Heart right ventricle (tissue), 16 donors: ENCODE measurements at regions not wholly inside any gene's neighbourhood (a gene's known extent, or its start where the extent isn't known, plus 50 kb on each side); places are given as distances from the start of the nearest gene placed in this dataset.

Source experiments
- ATAC-seq, 8 donors: fragments of 200-7000 bp; cut with Tn5 transposase; one replicate each; pipeline ENCODE4 v1.9.1; 2020; ENCODE audit warnings: mild to moderate bottlenecking in 8 of 8, moderate library complexity in 8 of 8, moderate number of reproducible peaks in 1 of 8
- DNase-seq, 2 donors: peaks; one replicate each; pipeline ENCODE4 v3.0.0-alpha.2; 2020
- H3K27ac ChIP-seq, 10 donors: fragments of 200-600 bp; sonication (generic) in 2 of 10; one replicate each; pipeline versions ENCODE4 v1.5.0 to v1.8.0; 2020 to 2022; ENCODE audit warnings: mild to moderate bottlenecking in 3 of 10
- H3K27me3 ChIP-seq, 7 donors: fragments of 200-600 bp; one replicate each; pipeline ENCODE4 v1.8.0; 2021 to 2022; ENCODE audit warnings: mild to moderate bottlenecking in 2 of 7
- H3K36me3 ChIP-seq, 9 donors: fragments of 200-600 bp; sonication (generic) in 1 of 9; one replicate each; pipeline versions ENCODE4 v1.5.0 to v1.8.0; 2020 to 2022; ENCODE audit warnings: mild to moderate bottlenecking in 2 of 9
- H3K4me1 ChIP-seq, 9 donors: fragments of 200-600 bp; sonication (generic) in 1 of 9; one replicate each; pipeline versions ENCODE4 v1.5.0 to v1.8.0; 2020 to 2022; ENCODE audit warnings: mild to moderate bottlenecking in 4 of 9
- H3K4me3 ChIP-seq, 10 donors: fragments of 200-600 bp; sonication (generic) in 2 of 10; one replicate each; pipeline versions ENCODE4 v1.5.0 to v1.8.0; 2020 to 2022; ENCODE audit warnings: mild to moderate bottlenecking in 7 of 10, moderate library complexity in 2 of 10
- H3K9me3 ChIP-seq, 11 donors: fragments of 200-600 bp in 10 of 11; sonication (generic) in 2 of 11; one replicate each; pipeline versions ENCODE4 v1.5.0 to v1.8.0; 2013 to 2022; ENCODE audit warnings: mild to moderate bottlenecking in 2 of 11, control low read depth in 1 of 11, moderate library complexity in 1 of 11
- CTCF ChIP-seq, 9 donors: fragments of 200-600 bp; sonication (generic) in 2 of 9; IDR thresholded peaks; one replicate each; pipeline versions ENCODE4 v1.5.0 to v1.8.0; 2021 to 2022; ENCODE audit warnings: antibody characterized with exemption in 9 of 9, mild to moderate bottlenecking in 5 of 9, moderate library complexity in 1 of 9
- WGBS, 2 donors: extraction: QIAGEN DNeasy Blood & Tissue Kit; methylation state at CpG; one replicate each; pipeline ENCODE4 v1.1.7; 2013; ENCODE audit warnings: inconsistent platforms in 1 of 2; 5-methylcytosine and 5-hydroxymethylcytosine counted together
- intact Hi-C, 10 donors: fragments of 100-400 bp; cut with DNase I; formaldehyde crosslinking; loops; one replicate each; pipeline versions ENCODE4 v1.11.1 to v1.14.2; 2022
- donor health status: Arrhythmogenic right ventricular cardiomyopathy.
- donor health status: ischemic (EF 13 %, LVEDD 7.1; RV severe dilation, severe dysfunction).
- donor health status: healthy with polysubstance abuse.
- donor health status: DM: no; HTN: yes; CAD: no.
- donor health status: DM: no; HTN: no; CAD: no.
- donor health status: ischemic (EF 25% LVEDD 6.9; RV normal size, moderate dysfunction).
- donor health status: ischemic (EF 25% LVEDD 5.7; RV mildly dilated, moderate dysfunction).
- donor health status: healthy.
- donor health status: DM: yes; HTN: yes; CAD: no.
- donor health status: Ischemic cardiomyopathy.
- donor health status: ischemic (EF 35%, LVEDD 5.7; RV mildly dilated, moderate dysfunction).
- donor health status: nonischemic (EF 11% LVEDD 7.7; RV severe dilation, severe dysfunction).
- donor health status: DM: yes; HTN: yes; CAD: no.
- donor health status: PGD.
- donor health status: ischemic (EF 29% LVEDD 5.4; RV normal size, mild dysfunction).
- donor health status: nonischemic (EF 23%, LVEDD 6.1; RV moderate dilation, normal function).

- DNase-seq, result no peak
- no peak for ATAC-seq
- Histone ChIP-seq H3K27me3 (no peaks in the 10 kb centered on the region), H3K9me3 (peaks cover 0 to 49% (median 15%) of the 10 kb centered on the region in 11 donors), H3K27ac (no peak overlapping the region), H3K4me1 (no peaks in the 10 kb centered on the region), H3K4me3 (no peak overlapping the region), H3K36me3 (no peaks in the 10 kb centered on the region)
- intact Hi-C loops, result no loop called here
- 66 to 73% methylated on average over 1 of the region's 1 CpG for WGBS, 2 donors
- TF ChIP-seq CTCF (IDR thresholded peaks at IDR 0.05), result no peak
Measured at GRCh38 chr11:11056316-11056715, 198.5 kb upstream of the ZBED5 start.

GRCh38 chr11:11047851-11048610 is 190.2 kb upstream of the ZBED5 start:
- intact Hi-C loops, result no loop called here
- no peaks in the 10 kb centered on the region for H3K27me3 ChIP-seq
- no peak for TF ChIP-seq CTCF (IDR thresholded peaks at IDR 0.05)
- peaks cover 0 to 19% (median 0%) of the 10 kb centered on the region in 11 donors for H3K9me3 ChIP-seq
- 72 to 73% methylated on average over 2 of the region's 2 CpGs for WGBS, 2 donors
- no peak for DNase-seq
- no peak overlapping the region for H3K4me3 ChIP-seq
- H3K36me3 ChIP-seq, result no peaks in the 10 kb centered on the region
- H3K4me1 ChIP-seq, result no peaks in the 10 kb centered on the region
- H3K27ac ChIP-seq, result no peak overlapping the region
- no peak for ATAC-seq

- 95% methylated on average over 4 of the region's 4 CpGs for WGBS, 2 donors
Measured at GRCh38 chr11:11046781-11047180, 188.9 kb upstream of the ZBED5 start.

More at GRCh38 chr11:11046781-11047180, 188.9 kb upstream of the ZBED5 start:
- H3K36me3 ChIP-seq, result no peaks in the 10 kb centered on the region
- intact Hi-C loops, result no loop called here
- no peak for ATAC-seq
- no peak overlapping the region for H3K27ac ChIP-seq
- H3K27me3 ChIP-seq, result no peaks in the 10 kb centered on the region
- no peak for DNase-seq
- peaks cover 0 to 13% (median 0%) of the 10 kb centered on the region in 11 donors for H3K9me3 ChIP-seq
- no peak overlapping the region for H3K4me3 ChIP-seq
- no peaks in the 10 kb centered on the region for H3K4me1 ChIP-seq
- TF ChIP-seq CTCF (IDR thresholded peaks at IDR 0.05), result no peak
